H1 (cell line): ENCODE measurements at regions not wholly inside any gene's neighbourhood (a gene's known extent, or its start where the extent isn't known, plus 50 kb on each side); places are given as distances from the start of the nearest gene placed in this dataset.

Experiments used
- CTCF ChIA-PET: fragments of 300-600 bp; sonication (Branson Sonifier 250); formaldehyde crosslinking; loops from one replicate; lab custom pipeline; 2021; ENCODE audit not compliant: partially characterized antibody; lab: Charles Lee
- POLR2A ChIA-PET: fragments of 300-600 bp; sonication (Branson Sonifier 250); formaldehyde crosslinking; loops from one replicate; lab custom pipeline; 2021; ENCODE audit warnings: inconsistent platforms; ENCODE audit not compliant: partially characterized antibody; lab: Charles Lee
- DNase-seq, 2 experiments: peaks; one replicate each; pipeline versions ENCODE4 v3.0.0 to v3.0.0-alpha.2; 2010 to 2022; ENCODE audit warnings: low spot score in 2 of 2, low read depth in 1 of 2, mixed read lengths in 1 of 2
- FAIRE-seq: peaks from 2 replicates; lab custom pipeline; 2011; peaks lifted over from hg19 to GRCh38; lab: Jason Lieb, UNC
- H2AFZ ChIP-seq: 2 replicates; pipeline ENCODE4 v1.8.1; 2012; ENCODE audit warnings: low read length, inconsistent platforms
- H2AK5ac ChIP-seq: 2 replicates; pipeline ENCODE4 v1.6.1; 2013; ENCODE audit warnings: low read depth, low read length
- H2BK120ac ChIP-seq: replicated peaks from 2 replicates; pipeline ENCODE3; 2013; ENCODE audit warnings: low read depth, low read length, inconsistent platforms
- H2BK12ac ChIP-seq: 2 replicates; pipeline ENCODE4 v1.6.1; 2013; ENCODE audit warnings: low read depth, low read length
- H2BK15ac ChIP-seq: 2 replicates; pipeline ENCODE4 v1.6.1; 2013; ENCODE audit warnings: low read length
- H2BK20ac ChIP-seq: 2 replicates; pipeline ENCODE4 v1.6.1; 2013; ENCODE audit warnings: low read length
- H2BK5ac ChIP-seq: 2 replicates; pipeline ENCODE4 v1.6.1; 2013; ENCODE audit warnings: low read depth, low read length
- H3K14ac ChIP-seq: 2 replicates; pipeline ENCODE4 v1.6.1; 2013; ENCODE audit warnings: inconsistent platforms; ENCODE audit not compliant: insufficient read length
- H3K18ac ChIP-seq: 2 replicates; pipeline ENCODE4 v1.6.1; 2013; ENCODE audit warnings: low read length; ENCODE audit errors: extremely low read depth
- H3K23ac ChIP-seq: 2 replicates; pipeline ENCODE4 v1.6.1; 2013; ENCODE audit warnings: inconsistent platforms; ENCODE audit not compliant: insufficient read length
- H3K23me2 ChIP-seq: 2 replicates; pipeline ENCODE4 v1.6.1; 2013; ENCODE audit warnings: low read depth, low read length
- H3K27ac ChIP-seq: 2 replicates; pipeline ENCODE4 v1.6.1; 2011; ENCODE audit warnings: low read depth, low read length, inconsistent platforms
- H3K27me3 ChIP-seq, 4 experiments: replicated peaks in 1 of 4; 1 replicate in 1 of 4; 2 replicates in 3 of 4; pipeline versions ENCODE4 v1.6.1 to v1.8.1; 2011 to 2013; ENCODE audit warnings: low read length in 3 of 4, mild to moderate bottlenecking in 3 of 4, inconsistent platforms in 2 of 4, mixed read lengths in 2 of 4, moderate library complexity in 1 of 4; ENCODE audit not compliant: control insufficient read depth in 3 of 4, insufficient read depth in 3 of 4; ENCODE audit errors: extremely low read depth in 1 of 4
- H3K36me3 ChIP-seq, 4 experiments: 2 replicates each; pipeline versions ENCODE4 v1.6.1 to v1.8.1; 2011 to 2013; ENCODE audit warnings: mild to moderate bottlenecking in 4 of 4, low read length in 3 of 4, moderate library complexity in 2 of 4, control low read depth in 1 of 4, inconsistent platforms in 1 of 4; ENCODE audit not compliant: insufficient read depth in 4 of 4, control insufficient read depth in 2 of 4
- H3K4ac ChIP-seq: replicated peaks from 2 replicates; pipeline ENCODE3; 2013; ENCODE audit warnings: low read length, low read depth, mixed read lengths, inconsistent platforms; ENCODE audit not compliant: insufficient read length
- H3K4me1 ChIP-seq, 4 experiments: replicated peaks in 1 of 4; 1 replicate in 1 of 4; 2 replicates in 3 of 4; pipeline versions ENCODE4 v1.6.1 to v1.8.1; 2011 to 2013; ENCODE audit warnings: low read length in 3 of 4, inconsistent platforms in 2 of 4, mixed read lengths in 1 of 4; ENCODE audit not compliant: insufficient read depth in 4 of 4, control insufficient read depth in 3 of 4
- H3K4me2 ChIP-seq, 2 experiments: 2 replicates each; pipeline versions ENCODE4 v1.6.1 to v1.8.1; 2011 to 2013; ENCODE audit warnings: low read depth in 2 of 2, low read length in 2 of 2, control low read depth in 1 of 2, inconsistent platforms in 1 of 2, mild to moderate bottlenecking in 1 of 2; ENCODE audit not compliant: insufficient read depth in 1 of 2
- H3K4me3 ChIP-seq, 4 experiments: fragments of 200-600, 300-600 bp in 1 of 4; sonication (generic), shearing (Covaris generic), sonication (Bioruptor Twin) in 1 of 4; 2 replicates each; pipeline versions ENCODE4 v1.5.1 to v1.8.1; 2011 to 2016; ENCODE audit warnings: low read length in 4 of 4, low read depth in 3 of 4, control low read depth in 2 of 4, inconsistent platforms in 2 of 4, mild to moderate bottlenecking in 2 of 4, mixed read lengths in 1 of 4, moderate library complexity in 1 of 4; ENCODE audit not compliant: insufficient read depth in 2 of 4; ENCODE audit errors: extremely low read depth in 1 of 4
- H3K56ac ChIP-seq: replicated peaks from 2 replicates; pipeline ENCODE3; 2013; ENCODE audit warnings: low read depth, mild to moderate bottlenecking, mixed read lengths, low read length, inconsistent platforms; ENCODE audit not compliant: insufficient read length
- H3K79me1 ChIP-seq: 2 replicates; pipeline ENCODE4 v1.6.1; 2013; ENCODE audit warnings: low read depth, low read length, control low read depth
- H3K79me2 ChIP-seq, 2 experiments: 2 replicates each; pipeline versions ENCODE4 v1.6.1 to v1.8.1; 2012 to 2013; ENCODE audit warnings: low read length in 2 of 2, mild to moderate bottlenecking in 2 of 2, inconsistent platforms in 1 of 2; ENCODE audit not compliant: insufficient read depth in 2 of 2, control insufficient read depth in 1 of 2
- H3K9ac ChIP-seq, 4 experiments: replicated peaks in 1 of 4; 1 replicate in 1 of 4; 2 replicates in 3 of 4; pipeline versions ENCODE4 v1.6.1 to v1.8.1; 2011 to 2013; ENCODE audit warnings: low read depth in 3 of 4, low read length in 3 of 4, control low read depth in 2 of 4, mild to moderate bottlenecking in 2 of 4, moderate library complexity in 2 of 4, inconsistent platforms in 1 of 4; ENCODE audit errors: extremely low read depth in 1 of 4
- H3K9me3 ChIP-seq, 2 experiments: 2 replicates each; pipeline versions ENCODE4 v1.6.1 to v1.8.1; 2012 to 2013; ENCODE audit warnings: mild to moderate bottlenecking in 2 of 2, moderate library complexity in 2 of 2, control low read depth in 1 of 2, inconsistent platforms in 1 of 2, low read depth in 1 of 2, low read length in 1 of 2, mixed read lengths in 1 of 2; ENCODE audit not compliant: insufficient read depth in 2 of 2
- H4K20me1 ChIP-seq, 2 experiments: replicated peaks in 1 of 2; 2 replicates each; pipeline versions ENCODE3 to v1.8.1; 2011 to 2013; ENCODE audit warnings: inconsistent platforms in 2 of 2, low read length in 2 of 2, mild to moderate bottlenecking in 1 of 2; ENCODE audit not compliant: insufficient read depth in 2 of 2, control insufficient read depth in 1 of 2
- H4K5ac ChIP-seq: 2 replicates; pipeline ENCODE4 v1.6.1; 2013; ENCODE audit warnings: low read length, low read depth, mixed read lengths, inconsistent platforms; ENCODE audit not compliant: insufficient read length
- H4K8ac ChIP-seq: 2 replicates; pipeline ENCODE4 v1.8.0; 2013; ENCODE audit warnings: mild to moderate bottlenecking, moderate library complexity, low read length, inconsistent platforms; ENCODE audit not compliant: insufficient read depth; ENCODE audit errors: extremely low read depth
- H4K91ac ChIP-seq: replicated peaks from 2 replicates; pipeline ENCODE3; 2013; ENCODE audit warnings: low read length, mixed read lengths, inconsistent platforms; ENCODE audit not compliant: insufficient read length
- JUN ChIP-seq: IDR thresholded peaks from 2 replicates; pipeline ENCODE4 v1.6.1; 2011; ENCODE audit warnings: low read depth, mild to moderate bottlenecking, improper control_type of control experiment, low read length
- SP1 ChIP-seq: IDR thresholded peaks from 2 replicates; pipeline ENCODE4 v1.6.1; 2011; ENCODE audit warnings: low read depth, low read length
- TEAD4 ChIP-seq: IDR thresholded peaks from 2 replicates; pipeline ENCODE4 v1.6.1; 2012; ENCODE audit warnings: low read depth, low read length, inconsistent platforms, mixed read lengths
- YY1 ChIP-seq: IDR thresholded peaks from 2 replicates; pipeline ENCODE4 v1.6.1; 2011; ENCODE audit warnings: low read depth, mild to moderate bottlenecking, low read length
- WGBS, 2 experiments: shearing (Covaris generic) in 1 of 2; methylation state at CpG; one replicate each; pipeline versions ENCODE4 v1.1.6 to v1.1.7; 2013 to 2015; ENCODE audit warnings: low lambda C conversion rate in 2 of 2, mixed read lengths in 2 of 2, inconsistent platforms in 1 of 2, low coverage in 1 of 2, missing lambda C conversion rate in 1 of 2; ENCODE audit not compliant: insufficient replicate concordance in 2 of 2, insufficient coverage in 1 of 2, insufficient read length in 1 of 2; ENCODE audit errors: extremely low coverage in 1 of 2, missing lambda C conversion rate in 1 of 2; 5-methylcytosine and 5-hydroxymethylcytosine counted together
- TF ChIP-seq, protein P1 (sequence below): IDR thresholded peaks from 2 replicates; pipeline ENCODE4 v1.6.1; 2011; ENCODE audit warnings: low read depth, mild to moderate bottlenecking, low read length; ENCODE audit not compliant: insufficient read depth

DNA sequence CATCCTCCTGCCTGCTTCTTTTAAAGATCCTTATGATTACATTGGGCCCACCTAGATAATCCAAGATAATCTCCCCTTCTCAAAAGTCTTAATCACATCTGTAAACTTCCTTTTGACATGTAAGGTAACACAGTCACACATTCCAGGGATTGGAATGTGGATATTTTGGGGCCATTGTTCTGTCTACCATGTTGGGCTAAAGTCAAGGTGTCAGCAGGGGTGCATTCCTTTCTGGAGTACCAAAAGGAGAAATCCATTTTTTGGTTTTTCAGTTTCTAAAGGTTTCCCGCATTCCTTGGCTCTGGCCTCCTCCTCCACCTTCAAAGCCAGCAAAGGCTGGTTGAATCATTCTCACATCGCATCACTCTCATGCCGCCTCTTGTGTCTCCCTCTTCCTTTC is 197.6 kb upstream of the NFE2L3 start:
- POLR2A ChIA-PET = no interaction called here

More for the DNA sequence above, 197.6 kb upstream of the NFE2L3 start:
- no peak overlapping the region for H3K23ac ChIP-seq
- H4K5ac ChIP-seq = no peak overlapping the region
- no peak overlapping the region for H2BK5ac ChIP-seq
- H3K4me1 ChIP-seq = peaks cover 3 to 16% (median 14%) of the 10 kb centered on the region in 4 experiments
- no peak overlapping the region for H2BK120ac ChIP-seq
- H2AFZ ChIP-seq = no peak overlapping the region
- H3K4me2 ChIP-seq = no peak overlapping the region
- H2BK20ac ChIP-seq = no peak overlapping the region
- H3K4ac ChIP-seq = no peak overlapping the region
- no peak overlapping the region for H3K18ac ChIP-seq
- TF ChIP-seq, protein P1, sequence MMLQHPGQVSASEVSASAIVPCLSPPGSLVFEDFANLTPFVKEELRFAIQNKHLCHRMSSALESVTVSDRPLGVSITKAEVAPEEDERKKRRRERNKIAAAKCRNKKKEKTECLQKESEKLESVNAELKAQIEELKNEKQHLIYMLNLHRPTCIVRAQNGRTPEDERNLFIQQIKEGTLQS = no peak
- TF ChIP-seq YY1 = peak; percentile 52; the same call in 1 of the 2 replicates
- peak; percentile 48; the same call in 1 of the 2 replicates for TF ChIP-seq SP1
- peak; percentile 92 for TF ChIP-seq TEAD4
- no peak for TF ChIP-seq JUN
- H3K14ac ChIP-seq = no peak overlapping the region
- no peak overlapping the region for H4K8ac ChIP-seq
- peaks cover 0 to 7% of the 10 kb centered on the region in 2 experiments; a peak in 2 of 4 replicates for H3K79me2 ChIP-seq
- H3K27ac ChIP-seq = peak overlapping the region; percentile 13; the same call in 1 of the 2 replicates
- no peak overlapping the region for H3K56ac ChIP-seq
- no peaks in the 10 kb centered on the region for H3K27me3 ChIP-seq
- no peak overlapping the region for H3K9ac ChIP-seq
- CTCF ChIA-PET = no interaction called here
- no peaks in the 10 kb centered on the region for H4K20me1 ChIP-seq
- no peaks in the 10 kb centered on the region; the same call in 1 of the 2 replicates for H3K79me1 ChIP-seq
- FAIRE-seq (peak; percentile 24), DNase-seq (no peak)
- H3K36me3 ChIP-seq = no peaks in the 10 kb centered on the region
- H2BK15ac ChIP-seq = no peak overlapping the region
- peaks cover 4% of the 10 kb centered on the region for H3K23me2 ChIP-seq
- peaks cover 4 to 11% of the 10 kb centered on the region in 2 experiments; a peak in 3 of 4 replicates for H3K9me3 ChIP-seq
- H3K4me3 ChIP-seq = no peak overlapping the region
- no peak overlapping the region; the same call in 1 of the 2 replicates for H2BK12ac ChIP-seq
- 71% methylated on average over 3 of the region's 3 CpGs; no CpG with 5 or more reads in 1 of the 2 experiments for WGBS, 2 experiments
- H2AK5ac ChIP-seq = no peak overlapping the region
- no peak overlapping the region for H4K91ac ChIP-seq
